Prostate gland (tissue), 2 donors: ENCODE measurements at regions not wholly inside any gene's neighbourhood (a gene's known extent, or its start where the extent isn't known, plus 50 kb on each side); places are given as distances from the start of the nearest gene placed in this dataset.

Experiments used
- POLR2A ChIP-seq: fragments of 450-650 bp; IDR thresholded peaks from one replicate; pipeline ENCODE4 v1.6.1; 2016; ENCODE audit warnings: antibody characterized with exemption, mild to moderate bottlenecking
- POLR2AphosphoS5 ChIP-seq: sonication (generic); formaldehyde crosslinking; IDR thresholded peaks from one replicate; pipeline ENCODE4 v1.6.1; 2017; ENCODE audit warnings: antibody characterized with exemption
- TF ChIP-seq, protein P1 (sequence below), 4 experiments: fragments of 200-600 bp in 2 of 4; fragments of 450-650 bp in 2 of 4; sonication (generic) in 2 of 4; IDR thresholded peaks; 1 replicate in 3 of 4; 2 replicates in 1 of 4; pipeline ENCODE4 v1.5.1; 2016 to 2019; ENCODE audit warnings: antibody characterized with exemption in 4 of 4, mild to moderate bottlenecking in 2 of 4, moderate library complexity in 2 of 4

- TF ChIP-seq, protein P1, sequence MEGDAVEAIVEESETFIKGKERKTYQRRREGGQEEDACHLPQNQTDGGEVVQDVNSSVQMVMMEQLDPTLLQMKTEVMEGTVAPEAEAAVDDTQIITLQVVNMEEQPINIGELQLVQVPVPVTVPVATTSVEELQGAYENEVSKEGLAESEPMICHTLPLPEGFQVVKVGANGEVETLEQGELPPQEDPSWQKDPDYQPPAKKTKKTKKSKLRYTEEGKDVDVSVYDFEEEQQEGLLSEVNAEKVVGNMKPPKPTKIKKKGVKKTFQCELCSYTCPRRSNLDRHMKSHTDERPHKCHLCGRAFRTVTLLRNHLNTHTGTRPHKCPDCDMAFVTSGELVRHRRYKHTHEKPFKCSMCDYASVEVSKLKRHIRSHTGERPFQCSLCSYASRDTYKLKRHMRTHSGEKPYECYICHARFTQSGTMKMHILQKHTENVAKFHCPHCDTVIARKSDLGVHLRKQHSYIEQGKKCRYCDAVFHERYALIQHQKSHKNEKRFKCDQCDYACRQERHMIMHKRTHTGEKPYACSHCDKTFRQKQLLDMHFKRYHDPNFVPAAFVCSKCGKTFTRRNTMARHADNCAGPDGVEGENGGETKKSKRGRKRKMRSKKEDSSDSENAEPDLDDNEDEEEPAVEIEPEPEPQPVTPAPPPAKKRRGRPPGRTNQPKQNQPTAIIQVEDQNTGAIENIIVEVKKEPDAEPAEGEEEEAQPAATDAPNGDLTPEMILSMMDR (IDR thresholded peaks at IDR 0.05), result no peak
- TF ChIP-seq POLR2A (no peak), POLR2AphosphoS5 (no peak)
Observed at GRCh38 chr21:24118738-24119459, 1488.4 kb downstream of the MRPL39 start.
